PC-9 (cell line): ENCODE measurements at regions not wholly inside any gene's neighbourhood (a gene's known extent, or its start where the extent isn't known, plus 50 kb on each side); places are given as distances from the start of the nearest gene placed in this dataset.

Source experiments
- BruUV-seq: library from RNA; stranded (reverse); fragments of 400-500 nt; replicated peaks from 2 replicates; lab custom pipeline; 2021; lab: Mats Ljungman, UMichigan
- CTCF ChIA-PET: fragments of 300-600 bp; sonication (Branson Sonifier 250); formaldehyde crosslinking; loops from one replicate; lab custom pipeline; 2022; ENCODE audit warnings: antibody characterized with exemption; lab: Charles Lee
- POLR2A ChIA-PET: fragments of 300-600 bp; sonication (Branson Sonifier 250); formaldehyde crosslinking; loops from one replicate; lab custom pipeline; 2022; ENCODE audit warnings: antibody characterized with exemption; ENCODE audit not compliant: unreplicated experiment; lab: Charles Lee
- DNase-seq, 2 experiments: peaks; one replicate each; pipeline versions ENCODE4 v3.0.0 to v3.0.0-alpha.2; 2015 to 2022; ENCODE audit warnings: mixed read lengths in 1 of 2
- H2AFZ ChIP-seq: fragments of 200-600 bp; sonication (generic); 2 replicates; pipeline ENCODE4 v1.8.1; 2017; ENCODE audit warnings: antibody characterized with exemption
- H3F3A ChIP-seq: fragments of 200-600 bp; sonication (generic); 2 replicates; pipeline ENCODE4 v1.8.1; 2017; ENCODE audit warnings: antibody characterized with exemption, mild to moderate bottlenecking, low read depth; ENCODE audit not compliant: insufficient read depth
- H3K27ac ChIP-seq: fragments of 200-600 bp; sonication (generic); 2 replicates; pipeline ENCODE4 v1.6.1; 2016; ENCODE audit warnings: mixed run types
- H3K27me3 ChIP-seq: fragments of 200-600 bp; sonication (generic); 2 replicates; pipeline ENCODE4 v1.6.1; 2016; ENCODE audit warnings: low read depth, mixed run types; ENCODE audit not compliant: insufficient read depth
- H3K36me3 ChIP-seq: fragments of 200-600 bp; sonication (generic); 2 replicates; pipeline ENCODE4 v1.6.1; 2016; ENCODE audit warnings: low read depth, mixed run types
- H3K4me1 ChIP-seq: fragments of 200-600 bp; sonication (generic); replicated peaks from 2 replicates; pipeline ENCODE4 v1.6.1; 2016; ENCODE audit warnings: mixed run types; ENCODE audit not compliant: insufficient read depth
- H3K4me2 ChIP-seq: fragments of 200-600 bp; sonication (generic); 2 replicates; pipeline ENCODE4 v1.6.1; 2017; ENCODE audit warnings: mixed run types
- H3K4me3 ChIP-seq: fragments of 200-600 bp; sonication (generic); 2 replicates; pipeline ENCODE4 v1.6.1; 2016; ENCODE audit warnings: mixed run types
- H3K79me2 ChIP-seq: fragments of 200-600 bp; sonication (generic); 2 replicates; pipeline ENCODE4 v1.6.1; 2017; ENCODE audit warnings: low read depth, mixed run types
- H3K9me2 ChIP-seq: fragments of 200-600 bp; sonication (generic); 2 replicates; pipeline ENCODE4 v1.8.1; 2017; ENCODE audit warnings: mild to moderate bottlenecking; ENCODE audit not compliant: insufficient read depth
- H3K9me3 ChIP-seq: fragments of 200-600 bp; sonication (generic); 2 replicates; pipeline ENCODE4 v1.8.1; 2016; ENCODE audit warnings: low read depth; ENCODE audit not compliant: insufficient read depth
- H4K20me1 ChIP-seq: fragments of 200-600 bp; sonication (generic); 2 replicates; pipeline ENCODE4 v1.8.1; 2017; ENCODE audit not compliant: insufficient read depth
- EZH2 ChIP-seq: fragments of 200-600 bp; sonication (generic); IDR thresholded peaks from 2 replicates; pipeline ENCODE4 v1.8.0; 2017; ENCODE audit warnings: antibody characterized with exemption, low read depth
- intact Hi-C: fragments of 100-400 bp; cut with micrococcal nuclease; formaldehyde crosslinking; loops from one replicate; pipeline ENCODE4 v1.10.0; 2022; ENCODE audit not compliant: unreplicated experiment
- TF ChIP-seq, protein P1 (sequence below): fragments of 200-600 bp; sonication (generic); conservative IDR thresholded peaks from 2 replicates; pipeline ENCODE4 v1.6.1; 2017; ENCODE audit warnings: mixed run types, antibody characterized with exemption, mild to moderate bottlenecking, moderate library complexity

- H3K4me1 ChIP-seq = 0 out of 2 replicates have a peak, but pooled peaks cover 5% of the 10 kb centered on the region
- CTCF ChIA-PET = no interaction called here
- H3K4me3 ChIP-seq = no peak overlapping the region
- TF ChIP-seq, protein P1, sequence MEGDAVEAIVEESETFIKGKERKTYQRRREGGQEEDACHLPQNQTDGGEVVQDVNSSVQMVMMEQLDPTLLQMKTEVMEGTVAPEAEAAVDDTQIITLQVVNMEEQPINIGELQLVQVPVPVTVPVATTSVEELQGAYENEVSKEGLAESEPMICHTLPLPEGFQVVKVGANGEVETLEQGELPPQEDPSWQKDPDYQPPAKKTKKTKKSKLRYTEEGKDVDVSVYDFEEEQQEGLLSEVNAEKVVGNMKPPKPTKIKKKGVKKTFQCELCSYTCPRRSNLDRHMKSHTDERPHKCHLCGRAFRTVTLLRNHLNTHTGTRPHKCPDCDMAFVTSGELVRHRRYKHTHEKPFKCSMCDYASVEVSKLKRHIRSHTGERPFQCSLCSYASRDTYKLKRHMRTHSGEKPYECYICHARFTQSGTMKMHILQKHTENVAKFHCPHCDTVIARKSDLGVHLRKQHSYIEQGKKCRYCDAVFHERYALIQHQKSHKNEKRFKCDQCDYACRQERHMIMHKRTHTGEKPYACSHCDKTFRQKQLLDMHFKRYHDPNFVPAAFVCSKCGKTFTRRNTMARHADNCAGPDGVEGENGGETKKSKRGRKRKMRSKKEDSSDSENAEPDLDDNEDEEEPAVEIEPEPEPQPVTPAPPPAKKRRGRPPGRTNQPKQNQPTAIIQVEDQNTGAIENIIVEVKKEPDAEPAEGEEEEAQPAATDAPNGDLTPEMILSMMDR = no peak
- no peak overlapping the region for H2AFZ ChIP-seq
- H3K4me2 ChIP-seq = no peak overlapping the region
- no peaks in the 10 kb centered on the region for H3K27me3 ChIP-seq
- BruUV-seq = no TSS peak
- H3K9me2 ChIP-seq = no peaks in the 10 kb centered on the region
- H3K79me2 ChIP-seq = no peaks in the 10 kb centered on the region
- H3K9me3 ChIP-seq = no peaks in the 10 kb centered on the region
- no peaks in the 10 kb centered on the region for H3K36me3 ChIP-seq
- no peak for DNase-seq
- intact Hi-C loops = no loop called here
- no peaks in the 10 kb centered on the region for H4K20me1 ChIP-seq
- POLR2A ChIA-PET = no interaction called here
- no peak overlapping the region for H3K27ac ChIP-seq
- no peaks in the 10 kb centered on the region for H3F3A ChIP-seq
Measured at GRCh38 chr3:113156816-113157333, 54.5 kb upstream of the BOC start.

GRCh38 chr3:113157408-113158030 lies 53.8 kb upstream of the BOC start:
- TF ChIP-seq EZH2 = no peak

GRCh38 chr3:113158171-113158570 lies 53.2 kb upstream of the BOC start:
- DNase-seq = no peak
- no peaks in the 10 kb centered on the region for H3K27me3 ChIP-seq
- no peak overlapping the region for H3K4me2 ChIP-seq
- H3F3A ChIP-seq = no peaks in the 10 kb centered on the region
- 0 out of 2 replicates have a peak, but pooled peaks cover 5% of the 10 kb centered on the region for H3K4me1 ChIP-seq
- no peaks in the 10 kb centered on the region for H3K9me3 ChIP-seq
- no peaks in the 10 kb centered on the region for H3K9me2 ChIP-seq
- no peaks in the 10 kb centered on the region for H4K20me1 ChIP-seq
- H2AFZ ChIP-seq = no peak overlapping the region
- BruUV-seq = no TSS peak
- ChIA-PET POLR2A (no interaction called here), CTCF (interaction anchor here (0.6 kb wide), 1 partner anchor 150 kb away, joined by 3 read pairs; no protein-coding TSS in a partner anchor)
- TF ChIP-seq, protein P1 = no peak
- no peak for TF ChIP-seq EZH2
- H3K79me2 ChIP-seq = no peaks in the 10 kb centered on the region
- H3K36me3 ChIP-seq = no peaks in the 10 kb centered on the region
- H3K27ac ChIP-seq = no peak overlapping the region
- intact Hi-C loops = no loop called here
- H3K4me3 ChIP-seq = no peak overlapping the region

More at GRCh38 chr3:113157408-113158030, 53.8 kb upstream of the BOC start:
- Histone ChIP-seq H3K27me3 (no peaks in the 10 kb centered on the region), H3K79me2 (no peaks in the 10 kb centered on the region), H3K36me3 (no peaks in the 10 kb centered on the region), H3F3A (no peaks in the 10 kb centered on the region), H3K4me3 (no peak overlapping the region), H3K4me2 (no peak overlapping the region), H3K27ac (no peak overlapping the region), H3K4me1 (0 out of 2 replicates have a peak, but pooled peaks cover 5% of the 10 kb centered on the region), H3K9me2 (no peaks in the 10 kb centered on the region), H2AFZ (no peak overlapping the region), H3K9me3 (no peaks in the 10 kb centered on the region), H4K20me1 (no peaks in the 10 kb centered on the region)
- BruUV-seq = no TSS peak
- ChIA-PET CTCF (interaction anchor here (0.6 kb wide), 1 partner anchor 150 kb away, joined by 3 read pairs; no protein-coding TSS in a partner anchor), POLR2A (no interaction called here)
- no peak for DNase-seq
- intact Hi-C loops = no loop called here
